ENCODE measurements at regions not wholly inside any gene's neighbourhood (a gene's known extent, or its start where the extent isn't known, plus 50 kb on each side); places are given as distances from the start of the nearest gene placed in this dataset.

DNA sequence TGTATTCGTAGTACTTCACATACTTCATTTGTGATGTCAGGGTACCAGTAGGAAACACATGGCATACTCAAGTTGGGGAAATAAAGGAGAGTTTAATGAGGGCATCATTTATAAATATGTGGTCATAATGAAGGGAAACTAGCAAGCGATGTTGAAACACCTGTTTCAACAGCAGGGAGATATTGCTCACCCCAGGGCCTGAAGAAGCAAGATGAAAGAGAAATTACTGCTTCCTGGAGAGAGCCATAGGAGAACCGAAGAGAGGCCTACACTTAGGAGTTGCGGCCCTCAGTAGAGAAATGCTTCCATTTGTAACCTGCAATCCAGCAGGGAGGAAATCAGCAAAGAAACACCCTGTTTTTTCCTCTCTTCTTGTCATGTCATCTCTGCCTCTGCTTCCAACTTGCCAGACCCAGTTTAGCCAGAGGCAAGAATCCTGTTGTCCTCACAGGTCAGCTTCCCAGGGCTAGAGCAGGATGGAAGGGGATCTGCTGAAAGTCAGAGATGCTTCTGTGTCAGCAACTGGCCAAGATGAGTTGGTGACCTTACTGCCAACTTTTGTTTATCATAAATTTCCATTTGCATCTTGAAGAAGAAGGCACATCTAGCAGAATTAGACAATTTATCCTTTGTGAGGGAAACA, 67.6 kb upstream of the TSPAN2 start:
- TF ChIP-seq, protein P1, sequence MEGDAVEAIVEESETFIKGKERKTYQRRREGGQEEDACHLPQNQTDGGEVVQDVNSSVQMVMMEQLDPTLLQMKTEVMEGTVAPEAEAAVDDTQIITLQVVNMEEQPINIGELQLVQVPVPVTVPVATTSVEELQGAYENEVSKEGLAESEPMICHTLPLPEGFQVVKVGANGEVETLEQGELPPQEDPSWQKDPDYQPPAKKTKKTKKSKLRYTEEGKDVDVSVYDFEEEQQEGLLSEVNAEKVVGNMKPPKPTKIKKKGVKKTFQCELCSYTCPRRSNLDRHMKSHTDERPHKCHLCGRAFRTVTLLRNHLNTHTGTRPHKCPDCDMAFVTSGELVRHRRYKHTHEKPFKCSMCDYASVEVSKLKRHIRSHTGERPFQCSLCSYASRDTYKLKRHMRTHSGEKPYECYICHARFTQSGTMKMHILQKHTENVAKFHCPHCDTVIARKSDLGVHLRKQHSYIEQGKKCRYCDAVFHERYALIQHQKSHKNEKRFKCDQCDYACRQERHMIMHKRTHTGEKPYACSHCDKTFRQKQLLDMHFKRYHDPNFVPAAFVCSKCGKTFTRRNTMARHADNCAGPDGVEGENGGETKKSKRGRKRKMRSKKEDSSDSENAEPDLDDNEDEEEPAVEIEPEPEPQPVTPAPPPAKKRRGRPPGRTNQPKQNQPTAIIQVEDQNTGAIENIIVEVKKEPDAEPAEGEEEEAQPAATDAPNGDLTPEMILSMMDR (IDR thresholded peaks at IDR 0.05; ENCODE audit: control extremely low read depth in 1 of 3, insufficient read depth in 1 of 3, low read depth in 1 of 3, low read length in 3 of 3), result no peak
- no peak for TF ChIP-seq JUN (IDR thresholded peaks at IDR 0.05; ENCODE audit: low read depth, low read length)

All from H1 (cell line).